Spleen (tissue), 7 donors: ENCODE measurements at regions not wholly inside any gene's neighbourhood (a gene's known extent, or its start where the extent isn't known, plus 50 kb on each side); places are given as distances from the start of the nearest gene placed in this dataset.

Experiments
- CTCF ChIP-seq, 11 experiments: fragments of 200-600 bp in 7 of 11; fragments of 450-650 bp in 4 of 11; sonication (generic) in 4 of 11; IDR thresholded peaks in 8 of 11; conservative IDR thresholded peaks in 3 of 11; 1 replicate in 7 of 11; 2 replicates in 4 of 11; pipeline versions ENCODE4 v1.4.0 to v1.8.0; 2016 to 2021; ENCODE audit warnings: antibody characterized with exemption in 11 of 11, inconsistent platforms in 4 of 11, mild to moderate bottlenecking in 1 of 11
- POLR2A ChIP-seq, 3 donors: fragments of 450-650 bp; IDR thresholded peaks; one replicate each; pipeline ENCODE4 v1.5.1; 2017; ENCODE audit warnings: antibody characterized with exemption in 3 of 3, mild to moderate bottlenecking in 1 of 3
- POLR2AphosphoS5 ChIP-seq, 3 donors: sonication (generic); formaldehyde crosslinking; IDR thresholded peaks; one replicate each; pipeline ENCODE4 v1.5.1; 2017; ENCODE audit warnings: antibody characterized with exemption in 3 of 3
- donor health status: DM: no; HTN: no; CAD: no; lungs with moderate emphysema.
- donor health status: DM: no; HTN: no; CAD: no.
- donor health status: DM: no; HTN: no; CAD: no.

DNA sequence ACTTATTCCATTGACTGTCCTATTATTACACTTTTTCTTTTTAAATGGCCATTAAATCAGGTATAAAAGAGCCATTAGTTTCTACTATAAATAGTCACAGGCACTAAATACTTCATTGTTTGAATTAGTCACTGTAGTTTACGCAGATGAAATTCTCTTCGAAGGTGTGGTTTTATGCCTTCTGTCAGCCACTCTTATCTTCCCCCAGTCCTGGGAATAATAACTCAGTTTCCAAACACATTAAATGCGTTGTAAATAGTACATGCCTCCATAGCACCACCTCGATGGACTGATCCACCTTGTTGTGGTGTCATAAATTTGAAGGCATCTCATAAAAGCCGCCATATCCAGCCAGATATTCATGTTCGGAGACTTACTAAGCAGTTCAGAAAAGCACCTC, 72.1 kb upstream of the PARD3B start:
- TF ChIP-seq CTCF (IDR thresholded peaks at IDR 0.05 in 8 of 11, conservative IDR thresholded peaks at IDR 0.05 in 3 of 11) (no peak), POLR2AphosphoS5 (IDR thresholded peaks at IDR 0.05) (no peak), POLR2A (IDR thresholded peaks at IDR 0.05) (no peak)
